Caco-2 (cell line): ENCODE measurements at regions not wholly inside any gene's neighbourhood (a gene's known extent, or its start where the extent isn't known, plus 50 kb on each side); places are given as distances from the start of the nearest gene placed in this dataset.

ENCODE experiments used
- BruUV-seq: library from RNA; stranded (reverse); fragments of 400-500 nt; replicated peaks from 2 replicates; lab custom pipeline; 2021; lab: Mats Ljungman, UMichigan
- CTCF ChIA-PET: fragments of 300-600 bp; sonication (Branson Sonifier 250); formaldehyde crosslinking; loops from one replicate; lab custom pipeline; 2022; ENCODE audit warnings: antibody characterized with exemption; lab: Charles Lee
- POLR2A ChIA-PET: fragments of 300-600 bp; sonication (Branson Sonifier 250); formaldehyde crosslinking; loops from one replicate; lab custom pipeline; 2022; ENCODE audit warnings: antibody characterized with exemption; lab: Charles Lee
- DNase-seq, 2 experiments: peaks; one replicate each; pipeline versions ENCODE4 v3.0.0 to v3.0.0-alpha.2; 2020 to 2022
- H3K27me3 ChIP-seq: replicated peaks from 2 replicates; pipeline ENCODE4 v1.6.0; 2011; ENCODE audit warnings: low read length; ENCODE audit not compliant: control insufficient read depth, insufficient read depth
- H3K36me3 ChIP-seq: 2 replicates; pipeline ENCODE4 v1.5.1; 2011; ENCODE audit warnings: low read length; ENCODE audit not compliant: control insufficient read depth, insufficient read depth
- H3K4me1 ChIP-seq: fragments of 250-450 bp; sonication (Bioruptor Pico); 2 replicates; pipeline ENCODE4 v1.5.1; 2020; ENCODE audit warnings: mild to moderate bottlenecking
- H3K4me3 ChIP-seq: 2 replicates; pipeline ENCODE4 v1.5.1; 2011; ENCODE audit warnings: low read depth, mild to moderate bottlenecking, control low read depth, low read length
- H3K9me3 ChIP-seq: fragments of 250-450 bp; sonication (Bioruptor Pico); 2 replicates; pipeline ENCODE4 v1.5.1; 2020; ENCODE audit warnings: mild to moderate bottlenecking, moderate library complexity
- H3K27ac Mint-ChIP-seq: one replicate; pipeline ENCODE4 v1.8.0; 2022; ENCODE audit warnings: mixed read lengths; ENCODE audit not compliant: unreplicated experiment
- H3K27me3 Mint-ChIP-seq: one replicate; pipeline ENCODE4 v1.8.0; 2022; ENCODE audit warnings: mixed read lengths; ENCODE audit not compliant: insufficient read depth, unreplicated experiment
- H3K36me3 Mint-ChIP-seq: one replicate; pipeline ENCODE4 v1.8.0; 2022; ENCODE audit warnings: mild to moderate bottlenecking, mixed read lengths; ENCODE audit not compliant: insufficient read depth, unreplicated experiment
- H3K4me1 Mint-ChIP-seq: one replicate; pipeline ENCODE4 v1.8.0; 2022; ENCODE audit warnings: low read depth, mixed read lengths; ENCODE audit not compliant: unreplicated experiment
- H3K4me3 Mint-ChIP-seq: one replicate; pipeline ENCODE4 v1.8.0; 2022; ENCODE audit warnings: mild to moderate bottlenecking, moderate library complexity, mixed read lengths; ENCODE audit not compliant: unreplicated experiment
- H3K9me3 Mint-ChIP-seq: one replicate; pipeline ENCODE4 v1.8.0; 2022; ENCODE audit warnings: mixed read lengths; ENCODE audit not compliant: unreplicated experiment
- intact Hi-C: fragments of 100-400 bp; cut with micrococcal nuclease; formaldehyde crosslinking; loops from one replicate; pipeline ENCODE4 v1.10.0; 2022; ENCODE audit not compliant: unreplicated experiment
- TF ChIP-seq, protein P1 (sequence below), 2 experiments: fragments of 200-600 bp in 1 of 2; IDR thresholded peaks; 1 replicate in 1 of 2; 2 replicates in 1 of 2; pipeline versions ENCODE4 v1.5.1 to v1.8.0; 2011 to 2022; ENCODE audit warnings: antibody characterized with exemption in 1 of 2, control low read depth in 1 of 2, inconsistent platforms in 1 of 2, low read depth in 1 of 2, low read length in 1 of 2, mild to moderate bottlenecking in 1 of 2, moderate library complexity in 1 of 2; ENCODE audit not compliant: insufficient read depth in 1 of 2, severe bottlenecking in 1 of 2, unreplicated experiment in 1 of 2

- Mint-ChIP-seq H3K4me1 (peaks cover 41% of the 10 kb centered on the region), H3K4me3 (no peak overlapping the region), H3K9me3 (no peaks in the 10 kb centered on the region), H3K36me3 (no peaks in the 10 kb centered on the region), H3K27ac (peak overlapping the region; percentile 86), H3K27me3 (no peaks in the 10 kb centered on the region)
- Histone ChIP-seq H3K27me3 (no peaks in the 10 kb centered on the region), H3K36me3 (no peaks in the 10 kb centered on the region), H3K9me3 (no peaks in the 10 kb centered on the region), H3K4me1 (peaks cover 26% of the 10 kb centered on the region), H3K4me3 (no peak overlapping the region)
- intact Hi-C loops = no loop called here
- ChIA-PET POLR2A (interaction anchor here (1.2 kb wide), 1 partner anchor 105 kb away, joined by 6 read pairs; the partner anchor contains the start of gene GADD45A), CTCF (interaction anchor here (1.4 kb wide), 1 partner anchor 10 kb away, joined by 4 read pairs; no protein-coding TSS in a partner anchor)
- no peak for DNase-seq
- TF ChIP-seq, protein P1, sequence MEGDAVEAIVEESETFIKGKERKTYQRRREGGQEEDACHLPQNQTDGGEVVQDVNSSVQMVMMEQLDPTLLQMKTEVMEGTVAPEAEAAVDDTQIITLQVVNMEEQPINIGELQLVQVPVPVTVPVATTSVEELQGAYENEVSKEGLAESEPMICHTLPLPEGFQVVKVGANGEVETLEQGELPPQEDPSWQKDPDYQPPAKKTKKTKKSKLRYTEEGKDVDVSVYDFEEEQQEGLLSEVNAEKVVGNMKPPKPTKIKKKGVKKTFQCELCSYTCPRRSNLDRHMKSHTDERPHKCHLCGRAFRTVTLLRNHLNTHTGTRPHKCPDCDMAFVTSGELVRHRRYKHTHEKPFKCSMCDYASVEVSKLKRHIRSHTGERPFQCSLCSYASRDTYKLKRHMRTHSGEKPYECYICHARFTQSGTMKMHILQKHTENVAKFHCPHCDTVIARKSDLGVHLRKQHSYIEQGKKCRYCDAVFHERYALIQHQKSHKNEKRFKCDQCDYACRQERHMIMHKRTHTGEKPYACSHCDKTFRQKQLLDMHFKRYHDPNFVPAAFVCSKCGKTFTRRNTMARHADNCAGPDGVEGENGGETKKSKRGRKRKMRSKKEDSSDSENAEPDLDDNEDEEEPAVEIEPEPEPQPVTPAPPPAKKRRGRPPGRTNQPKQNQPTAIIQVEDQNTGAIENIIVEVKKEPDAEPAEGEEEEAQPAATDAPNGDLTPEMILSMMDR (IDR thresholded peaks at IDR 0.05; ENCODE audit: insufficient read depth in 1 of 2, low read depth in 1 of 2, low read length in 1 of 2, severe bottlenecking in 1 of 2, unreplicated experiment in 1 of 2) = no peak
- no TSS peak for BruUV-seq
Observed at GRCh38 chr1:67579623-67580394, 105.2 kb upstream of the GADD45A start.

DNA sequence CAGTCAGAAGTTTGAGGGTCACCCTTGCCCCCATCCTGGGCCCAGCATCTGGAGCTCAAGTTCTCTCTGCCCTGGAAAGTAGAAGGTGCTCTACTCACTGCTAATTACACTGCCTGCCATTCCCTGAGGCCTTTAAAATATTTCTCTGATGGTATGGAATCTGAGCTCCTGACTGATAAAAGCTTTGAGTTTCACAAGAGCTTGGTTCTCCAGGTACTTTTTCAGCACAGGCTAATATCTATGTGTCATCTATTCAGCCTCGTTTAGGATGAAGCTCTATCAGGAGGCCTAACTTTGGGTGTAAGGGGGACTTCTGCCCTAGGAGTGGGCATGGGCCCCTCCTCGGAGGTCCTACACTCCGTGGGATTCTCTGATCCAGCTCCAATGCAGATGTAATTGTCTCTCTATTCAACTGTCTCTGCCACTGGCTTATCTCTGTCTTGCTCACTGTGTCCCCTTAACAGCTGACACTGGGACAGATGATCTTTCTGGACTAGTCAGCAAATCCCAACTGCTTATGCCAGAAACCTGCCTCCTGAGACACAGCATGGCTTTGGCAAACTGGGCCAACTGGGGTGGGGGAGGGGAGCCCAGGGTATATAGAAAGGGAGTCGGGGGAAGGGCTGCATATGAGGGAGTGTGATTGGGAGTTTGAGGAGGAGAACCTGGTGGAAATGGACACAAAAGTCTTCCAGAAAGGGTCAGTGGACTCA, 104.2 kb upstream of the GADD45A start:
- Mint-ChIP-seq H3K36me3 (no peaks in the 10 kb centered on the region), H3K27ac (peak overlapping the region; percentile 86), H3K9me3 (no peaks in the 10 kb centered on the region), H3K4me3 (no peak overlapping the region), H3K27me3 (no peaks in the 10 kb centered on the region), H3K4me1 (peaks cover 35% of the 10 kb centered on the region)
- no peaks in the 10 kb centered on the region for H3K36me3 ChIP-seq
- no TSS peak for BruUV-seq
- no peak overlapping the region for H3K4me3 ChIP-seq
- peaks cover 26% of the 10 kb centered on the region for H3K4me1 ChIP-seq
- H3K9me3 ChIP-seq = no peaks in the 10 kb centered on the region
- POLR2A ChIA-PET = interaction anchor here (0.6 to 1.2 kb wide), 2 partner anchors 25 to 104 kb away, joined by 3 to 6 read pairs; partner anchors contain the start of gene GADD45A
- intact Hi-C loops = no loop called here
- DNase-seq = no peak
- CTCF ChIA-PET = interaction anchor here (0.5 to 1.4 kb wide), 3 partner anchors 9 to 51 kb away, joined by 3 to 4 read pairs (median 3); no protein-coding TSS in a partner anchor
- TF ChIP-seq, protein P1 (IDR thresholded peaks at IDR 0.05; ENCODE audit: insufficient read depth in 1 of 2, low read depth in 1 of 2, low read length in 1 of 2, severe bottlenecking in 1 of 2, unreplicated experiment in 1 of 2) = no peak
- no peaks in the 10 kb centered on the region for H3K27me3 ChIP-seq

- ChIA-PET POLR2A (no interaction called here), CTCF (no interaction called here)
- H3K9me3 ChIP-seq = no peaks in the 10 kb centered on the region
- Mint-ChIP-seq H3K4me3 (no peak overlapping the region), H3K27me3 (no peaks in the 10 kb centered on the region), H3K9me3 (no peaks in the 10 kb centered on the region), H3K36me3 (no peaks in the 10 kb centered on the region), H3K4me1 (peaks cover 33% of the 10 kb centered on the region), H3K27ac (no peak overlapping the region)
- peaks cover 26% of the 10 kb centered on the region for H3K4me1 ChIP-seq
- intact Hi-C loops = no loop called here
- no TSS peak for BruUV-seq
- H3K36me3 ChIP-seq = no peaks in the 10 kb centered on the region
- DNase-seq = no peak
- no peak overlapping the region for H3K4me3 ChIP-seq
- TF ChIP-seq, protein P1 (IDR thresholded peaks at IDR 0.05; ENCODE audit: insufficient read depth in 1 of 2, low read depth in 1 of 2, low read length in 1 of 2, severe bottlenecking in 1 of 2, unreplicated experiment in 1 of 2) = no peak
- H3K27me3 ChIP-seq = no peaks in the 10 kb centered on the region
Observed at GRCh38 chr1:67582625-67583461, 102.2 kb upstream of the GADD45A start.
